Activated T-cell treated with anti-CD3 and anti-CD28 coated beads, Interleukin-2, amount 50 U/mL, for 24 hours (primary cell): ENCODE measurements at regions not wholly inside any gene's neighbourhood (a gene's known extent, or its start where the extent isn't known, plus 50 kb on each side); places are given as distances from the start of the nearest gene placed in this dataset.

Experiments
- DNase-seq: peaks from one replicate; pipeline ENCODE4 v3.0.0-alpha.2; 2020
- H3K27ac Mint-ChIP-seq: 2 replicates; pipeline ENCODE4 v1.8.0; 2020; ENCODE audit warnings: mild to moderate bottlenecking, mixed read lengths
- H3K27me3 Mint-ChIP-seq: 2 replicates; pipeline ENCODE4 v1.8.0; 2020; ENCODE audit warnings: mixed read lengths
- H3K36me3 Mint-ChIP-seq: 2 replicates; pipeline ENCODE4 v1.8.0; 2020; ENCODE audit warnings: low read depth, mixed read lengths
- H3K4me1 Mint-ChIP-seq: 2 replicates; pipeline ENCODE4 v1.8.0; 2020; ENCODE audit warnings: low read depth, mixed read lengths
- H3K4me3 Mint-ChIP-seq: 2 replicates; pipeline ENCODE4 v1.8.0; 2020; ENCODE audit warnings: mild to moderate bottlenecking, moderate library complexity, mixed read lengths
- H3K9me3 Mint-ChIP-seq: 2 replicates; pipeline ENCODE4 v1.8.0; 2020; ENCODE audit warnings: mixed read lengths

- Mint-ChIP-seq H3K36me3 (no peaks in the 10 kb centered on the region), H3K4me3 (no peak overlapping the region), H3K4me1 (no peaks in the 10 kb centered on the region), H3K9me3 (no peaks in the 10 kb centered on the region), H3K27ac (no peak overlapping the region), H3K27me3 (peaks cover 6% of the 10 kb centered on the region)
- no peak for DNase-seq
Observed at GRCh38 chrX:150158554-150159332, 204.4 kb upstream of the MAMLD1 start.

- Mint-ChIP-seq H3K27me3 (peaks cover 2% of the 10 kb centered on the region), H3K4me3 (no peak overlapping the region), H3K27ac (no peak overlapping the region), H3K4me1 (no peaks in the 10 kb centered on the region), H3K36me3 (no peaks in the 10 kb centered on the region), H3K9me3 (no peaks in the 10 kb centered on the region)
- no peak for DNase-seq
Observed at GRCh38 chrX:150159537-150159936, 203.6 kb upstream of the MAMLD1 start.

- H3K9me3 Mint-ChIP-seq: no peaks in the 10 kb centered on the region
Observed at GRCh38 chrX:150160656-150161055, 202.5 kb upstream of the MAMLD1 start.

GRCh38 chrX:150161193-150161592 is 201.9 kb upstream of the MAMLD1 start:
- Mint-ChIP-seq H3K27me3 (peaks cover 2% of the 10 kb centered on the region), H3K27ac (no peak overlapping the region), H3K4me3 (no peak overlapping the region), H3K4me1 (no peaks in the 10 kb centered on the region), H3K9me3 (no peaks in the 10 kb centered on the region), H3K36me3 (no peaks in the 10 kb centered on the region)
- DNase-seq: no peak

More at GRCh38 chrX:150160656-150161055, 202.5 kb upstream of the MAMLD1 start:
- no peak overlapping the region for H3K27ac Mint-ChIP-seq
- H3K4me3 Mint-ChIP-seq: no peak overlapping the region
- H3K4me1 Mint-ChIP-seq: no peaks in the 10 kb centered on the region
- H3K36me3 Mint-ChIP-seq: no peaks in the 10 kb centered on the region
- no peak for DNase-seq
- peaks cover 2% of the 10 kb centered on the region for H3K27me3 Mint-ChIP-seq

- H3K4me1 Mint-ChIP-seq: no peaks in the 10 kb centered on the region
- no peak overlapping the region for H3K4me3 Mint-ChIP-seq
- no peak for DNase-seq
Observed at GRCh38 chrX:150162141-150162540, 201.0 kb upstream of the MAMLD1 start.

GRCh38 chrX:150163221-150163930 is 199.7 kb upstream of the MAMLD1 start:
- DNase-seq: no peak
- no peak overlapping the region for H3K4me3 Mint-ChIP-seq
- no peaks in the 10 kb centered on the region for H3K36me3 Mint-ChIP-seq
- peaks cover 2% of the 10 kb centered on the region for H3K27me3 Mint-ChIP-seq
- no peaks in the 10 kb centered on the region for H3K4me1 Mint-ChIP-seq
- no peak overlapping the region for H3K27ac Mint-ChIP-seq
- H3K9me3 Mint-ChIP-seq: no peaks in the 10 kb centered on the region

More at GRCh38 chrX:150162141-150162540, 201.0 kb upstream of the MAMLD1 start:
- Mint-ChIP-seq H3K36me3 (no peaks in the 10 kb centered on the region), H3K27ac (no peak overlapping the region), H3K9me3 (no peaks in the 10 kb centered on the region), H3K27me3 (peaks cover 2% of the 10 kb centered on the region)

GRCh38 chrX:150163956-150164726 is 199.0 kb upstream of the MAMLD1 start:
- peaks cover 2% of the 10 kb centered on the region for H3K27me3 Mint-ChIP-seq
- H3K36me3 Mint-ChIP-seq: no peaks in the 10 kb centered on the region
- H3K9me3 Mint-ChIP-seq: no peaks in the 10 kb centered on the region
- no peak overlapping the region for H3K4me3 Mint-ChIP-seq
- H3K27ac Mint-ChIP-seq: no peak overlapping the region
- no peaks in the 10 kb centered on the region for H3K4me1 Mint-ChIP-seq
- no peak for DNase-seq

GRCh38 chrX:150164971-150165600 is 198.0 kb upstream of the MAMLD1 start:
- H3K4me3 Mint-ChIP-seq: no peak overlapping the region

GRCh38 chrX:150165776-150166610 is 197.1 kb upstream of the MAMLD1 start:
- DNase-seq: no peak
- H3K4me3 Mint-ChIP-seq: no peak overlapping the region
- H3K36me3 Mint-ChIP-seq: no peaks in the 10 kb centered on the region
- no peak overlapping the region for H3K27ac Mint-ChIP-seq
- H3K9me3 Mint-ChIP-seq: no peaks in the 10 kb centered on the region
- H3K4me1 Mint-ChIP-seq: no peaks in the 10 kb centered on the region
- H3K27me3 Mint-ChIP-seq: peaks cover 2% of the 10 kb centered on the region

More at GRCh38 chrX:150164971-150165600, 198.0 kb upstream of the MAMLD1 start:
- Mint-ChIP-seq H3K27me3 (peaks cover 2% of the 10 kb centered on the region), H3K9me3 (no peaks in the 10 kb centered on the region), H3K27ac (no peak overlapping the region), H3K36me3 (no peaks in the 10 kb centered on the region), H3K4me1 (no peaks in the 10 kb centered on the region)
- no peak for DNase-seq

GRCh38 chrX:150167482-150168324 is 195.4 kb upstream of the MAMLD1 start:
- Mint-ChIP-seq H3K4me1 (no peaks in the 10 kb centered on the region), H3K9me3 (no peaks in the 10 kb centered on the region), H3K27ac (no peak overlapping the region), H3K27me3 (peaks cover 3% of the 10 kb centered on the region), H3K4me3 (no peak overlapping the region), H3K36me3 (no peaks in the 10 kb centered on the region)
- no peak for DNase-seq

GRCh38 chrX:150182161-150182560 is 181.0 kb upstream of the MAMLD1 start:
- Mint-ChIP-seq H3K4me1 (no peaks in the 10 kb centered on the region), H3K4me3 (no peak overlapping the region), H3K27me3 (peaks cover 31% of the 10 kb centered on the region), H3K9me3 (peaks cover 4% of the 10 kb centered on the region), H3K36me3 (no peaks in the 10 kb centered on the region), H3K27ac (no peak overlapping the region)
- DNase-seq: no peak

- no peak overlapping the region for H3K4me3 Mint-ChIP-seq
- H3K27ac Mint-ChIP-seq: no peak overlapping the region
Observed at GRCh38 chrX:150184491-150184890, 178.6 kb upstream of the MAMLD1 start.

GRCh38 chrX:150185766-150186165 is 177.4 kb upstream of the MAMLD1 start:
- no peaks in the 10 kb centered on the region for H3K36me3 Mint-ChIP-seq
- no peaks in the 10 kb centered on the region for H3K9me3 Mint-ChIP-seq
- H3K4me3 Mint-ChIP-seq: no peak overlapping the region
- H3K4me1 Mint-ChIP-seq: no peaks in the 10 kb centered on the region
- no peak overlapping the region for H3K27ac Mint-ChIP-seq
- no peak for DNase-seq
- H3K27me3 Mint-ChIP-seq: peaks cover 12% of the 10 kb centered on the region

More at GRCh38 chrX:150184491-150184890, 178.6 kb upstream of the MAMLD1 start:
- H3K27me3 Mint-ChIP-seq: peaks cover 21% of the 10 kb centered on the region
- H3K9me3 Mint-ChIP-seq: peaks cover 1% of the 10 kb centered on the region
- H3K4me1 Mint-ChIP-seq: no peaks in the 10 kb centered on the region
- H3K36me3 Mint-ChIP-seq: no peaks in the 10 kb centered on the region
- DNase-seq: no peak
